IMR-90 (cell line): ENCODE measurements at regions not wholly inside any gene's neighbourhood (a gene's known extent, or its start where the extent isn't known, plus 50 kb on each side); places are given as distances from the start of the nearest gene placed in this dataset.

ENCODE experiments used
- ATAC-seq: fragments of 200-7000 bp; cut with Tn5 transposase; 2 replicates; pipeline ENCODE4 v1.9.1; 2020; ENCODE audit warnings: low read depth, mild to moderate bottlenecking, moderate library complexity
- BruUV-seq: library from RNA; stranded (reverse); fragments of 400-500 nt; replicated peaks from 2 replicates; lab custom pipeline; 2021; lab: Mats Ljungman, UMichigan
- CTCF ChIA-PET: fragments of 300-600 bp; formaldehyde crosslinking; extraction: SDS; loops from one replicate; lab custom pipeline; 2021; ENCODE audit warnings: antibody characterized with exemption; lab: Yijun Ruan, JAX
- POLR2A ChIA-PET: fragments of 300-600 bp; sonication (Branson Sonifier 250); formaldehyde crosslinking; loops from one replicate; lab custom pipeline; 2022; ENCODE audit warnings: antibody characterized with exemption; ENCODE audit not compliant: unreplicated experiment; lab: Charles Lee
- DNase-seq: peaks from one replicate; pipeline ENCODE4 v3.0.0; 2013
- H2AFZ ChIP-seq: replicated peaks from 2 replicates; pipeline ENCODE3; 2013; ENCODE audit warnings: low read length, mild to moderate bottlenecking; ENCODE audit not compliant: poor library complexity
- H2AK5ac ChIP-seq: 2 replicates; pipeline ENCODE4 v1.6.1; 2013; ENCODE audit warnings: low read depth, low read length, inconsistent platforms
- H2AK9ac ChIP-seq: replicated peaks from 2 replicates; pipeline ENCODE3; 2013; ENCODE audit warnings: mild to moderate bottlenecking, low read depth, low read length, moderate library complexity; ENCODE audit not compliant: poor library complexity
- H2BK120ac ChIP-seq: 2 replicates; pipeline ENCODE4 v1.6.1; 2013; ENCODE audit warnings: low read depth, low read length, inconsistent platforms
- H2BK15ac ChIP-seq: 3 replicates; pipeline ENCODE4 v1.6.1; 2013; ENCODE audit warnings: low read depth, low read length, inconsistent platforms
- H2BK20ac ChIP-seq: 2 replicates; pipeline ENCODE4 v1.6.1; 2013; ENCODE audit warnings: low read depth, mild to moderate bottlenecking, inconsistent platforms, low read length, moderate library complexity
- H2BK5ac ChIP-seq: 2 replicates; pipeline ENCODE4 v1.6.1; 2013; ENCODE audit warnings: mild to moderate bottlenecking, low read depth, low read length, inconsistent platforms; ENCODE audit not compliant: poor library complexity, severe bottlenecking
- H3K14ac ChIP-seq: replicated peaks from 2 replicates; pipeline ENCODE4 v1.6.1; 2013; ENCODE audit warnings: low read depth, low read length, inconsistent platforms
- H3K18ac ChIP-seq: 2 replicates; pipeline ENCODE4 v1.6.1; 2013; ENCODE audit warnings: low read depth, low read length, control low read depth
- H3K23ac ChIP-seq: 2 replicates; pipeline ENCODE4 v1.6.1; 2013; ENCODE audit warnings: low read depth, low read length, inconsistent platforms
- H3K27ac ChIP-seq: 2 replicates; pipeline ENCODE4 v1.5.1; 2013; ENCODE audit warnings: mild to moderate bottlenecking, control low read depth, low read length; ENCODE audit not compliant: insufficient read depth
- H3K27me3 ChIP-seq: 2 replicates; pipeline ENCODE4 v1.6.1; 2013; ENCODE audit warnings: low read length; ENCODE audit not compliant: control insufficient read depth, insufficient read depth
- H3K36me3 ChIP-seq: 2 replicates; pipeline ENCODE4 v1.6.1; 2013; ENCODE audit warnings: low read length, mixed read lengths; ENCODE audit not compliant: control insufficient read depth, insufficient read depth
- H3K4ac ChIP-seq: 2 replicates; pipeline ENCODE4 v1.6.1; 2013; ENCODE audit warnings: low read depth, low read length, inconsistent platforms
- H3K4me1 ChIP-seq: 2 replicates; pipeline ENCODE4 v1.6.1; 2013; ENCODE audit warnings: low read length, mixed read lengths; ENCODE audit not compliant: control insufficient read depth, insufficient read depth
- H3K4me2 ChIP-seq: 2 replicates; pipeline ENCODE4 v1.6.1; 2013; ENCODE audit warnings: low read depth, mild to moderate bottlenecking, control low read depth, low read length, moderate library complexity
- H3K4me3 ChIP-seq: 2 replicates; pipeline ENCODE4 v1.5.1; 2013; ENCODE audit warnings: low read depth, mild to moderate bottlenecking, control low read depth, low read length, moderate library complexity; ENCODE audit not compliant: insufficient read depth
- H3K56ac ChIP-seq: 2 replicates; pipeline ENCODE4 v1.6.1; 2013; ENCODE audit warnings: low read length, inconsistent platforms; ENCODE audit not compliant: insufficient read depth; ENCODE audit errors: extremely low read depth
- H3K79me1 ChIP-seq, 2 experiments: 2 replicates each; pipeline ENCODE4 v1.6.1; 2013; ENCODE audit warnings: low read length in 2 of 2, inconsistent platforms in 1 of 2, low read depth in 1 of 2
- H3K9ac ChIP-seq: 2 replicates; pipeline ENCODE4 v1.6.1; 2013; ENCODE audit warnings: low read depth, low read length, control low read depth
- H3K9me1 ChIP-seq: 2 replicates; pipeline ENCODE4 v1.6.1; 2013; ENCODE audit warnings: low read length, inconsistent platforms; ENCODE audit not compliant: insufficient read depth
- H3K9me3 ChIP-seq: 2 replicates; pipeline ENCODE4 v1.6.1; 2013; ENCODE audit warnings: low read length; ENCODE audit not compliant: control insufficient read depth, insufficient read depth
- H4K20me1 ChIP-seq: 2 replicates; pipeline ENCODE4 v1.6.1; 2013; ENCODE audit warnings: low read length, inconsistent platforms; ENCODE audit not compliant: insufficient read depth
- H4K5ac ChIP-seq: 2 replicates; pipeline ENCODE4 v1.6.1; 2013; ENCODE audit warnings: mild to moderate bottlenecking, low read depth, low read length, control low read depth
- H4K8ac ChIP-seq, 2 experiments: 2 replicates each; pipeline ENCODE4 v1.6.1; 2013; ENCODE audit warnings: low read depth in 2 of 2, low read length in 2 of 2, control low read depth in 1 of 2, inconsistent platforms in 1 of 2
- H4K91ac ChIP-seq: 2 replicates; pipeline ENCODE4 v1.6.1; 2013; ENCODE audit warnings: low read depth, low read length, inconsistent platforms; ENCODE audit not compliant: insufficient read depth
- BHLHE40 ChIP-seq: fragments of 150-350 bp; IDR thresholded peaks from 2 replicates; pipeline ENCODE4 v1.6.1; 2016; ENCODE audit warnings: mild to moderate bottlenecking, low read depth, low read length
- CEBPB ChIP-seq: IDR thresholded peaks from 2 replicates; pipeline ENCODE4 v1.6.1; 2012; ENCODE audit warnings: low read depth, low read length, improper control_type of control experiment
- CHD1 ChIP-seq: IDR thresholded peaks from 2 replicates; pipeline ENCODE4 v1.6.1; 2012; ENCODE audit warnings: low read depth, low read length, improper control_type of control experiment
- FOS ChIP-seq: fragments of 150-350 bp; IDR thresholded peaks from 2 replicates; pipeline ENCODE4 v1.6.1; 2016; ENCODE audit warnings: low read depth, low read length
- MAFK ChIP-seq: IDR thresholded peaks from 2 replicates; pipeline ENCODE4 v1.6.1; 2012; ENCODE audit warnings: low read depth, low read length, improper control_type of control experiment
- MAZ ChIP-seq: IDR thresholded peaks from 2 replicates; pipeline ENCODE4 v1.6.1; 2012; ENCODE audit warnings: low read depth, mild to moderate bottlenecking, low read length, improper control_type of control experiment, moderate library complexity, borderline replicate concordance
- MXI1 ChIP-seq: IDR thresholded peaks from 2 replicates; pipeline ENCODE4 v1.6.1; 2012; ENCODE audit warnings: low read depth, mild to moderate bottlenecking, low read length, moderate library complexity, borderline replicate concordance
- RAD21 ChIP-seq: IDR thresholded peaks from 2 replicates; pipeline ENCODE4 v1.6.1; 2012; ENCODE audit warnings: low read length, improper control_type of control experiment
- RCOR1 ChIP-seq: IDR thresholded peaks from 2 replicates; pipeline ENCODE4 v1.6.1; 2012; ENCODE audit warnings: mild to moderate bottlenecking, low read length, improper control_type of control experiment; ENCODE audit not compliant: insufficient replicate concordance
- RFX5 ChIP-seq: IDR thresholded peaks from 2 replicates; pipeline ENCODE4 v1.8.0; 2012; ENCODE audit warnings: low read depth, mild to moderate bottlenecking, low read length, moderate library complexity
- SMC3 ChIP-seq: fragments of 150-350 bp; IDR thresholded peaks from 2 replicates; pipeline ENCODE4 v1.6.1; 2016; ENCODE audit warnings: low read depth, mild to moderate bottlenecking, antibody characterized with exemption, low read length, moderate library complexity
- WGBS, 2 experiments: methylation state at CpG; one replicate each; pipeline versions ENCODE4 v1.1.5 to v1.1.7; 2013; ENCODE audit warnings: missing lambda C conversion rate in 2 of 2; ENCODE audit not compliant: insufficient read length in 1 of 2; ENCODE audit errors: extremely low coverage in 2 of 2; 5-methylcytosine and 5-hydroxymethylcytosine counted together
- dilution Hi-C: fragments of 300-500 bp; cut with HindIII; formaldehyde crosslinking; loops from one replicate; pipeline ENCODE4 v1.14.3; 2018; ENCODE audit warnings: low sequenced_read_pairs; ENCODE audit not compliant: unreplicated experiment
- in situ Hi-C: fragments of 300-500 bp; cut with MboI; formaldehyde crosslinking; loops from 3 replicates; pipeline ENCODE4 v1.14.3; 2019; ENCODE audit warnings: low sequenced_read_pairs, inconsistent platforms, mixed read lengths
- intact Hi-C: fragments of 100-400 bp; cut with micrococcal nuclease; formaldehyde crosslinking; loops from 2 replicates; pipeline ENCODE4 v1.10.0; 2022
- TF ChIP-seq, protein P1 (sequence below): fragments of 150-350 bp; IDR thresholded peaks from 2 replicates; pipeline ENCODE4 v1.6.1; 2017; ENCODE audit warnings: mild to moderate bottlenecking, antibody characterized with exemption, low read length, low read depth
- TF ChIP-seq, protein P2 (sequence below): conservative IDR thresholded peaks from 2 replicates; pipeline ENCODE4 v1.5.1; 2012; ENCODE audit warnings: mild to moderate bottlenecking, low read depth, low read length, improper control_type of control experiment

DNA sequence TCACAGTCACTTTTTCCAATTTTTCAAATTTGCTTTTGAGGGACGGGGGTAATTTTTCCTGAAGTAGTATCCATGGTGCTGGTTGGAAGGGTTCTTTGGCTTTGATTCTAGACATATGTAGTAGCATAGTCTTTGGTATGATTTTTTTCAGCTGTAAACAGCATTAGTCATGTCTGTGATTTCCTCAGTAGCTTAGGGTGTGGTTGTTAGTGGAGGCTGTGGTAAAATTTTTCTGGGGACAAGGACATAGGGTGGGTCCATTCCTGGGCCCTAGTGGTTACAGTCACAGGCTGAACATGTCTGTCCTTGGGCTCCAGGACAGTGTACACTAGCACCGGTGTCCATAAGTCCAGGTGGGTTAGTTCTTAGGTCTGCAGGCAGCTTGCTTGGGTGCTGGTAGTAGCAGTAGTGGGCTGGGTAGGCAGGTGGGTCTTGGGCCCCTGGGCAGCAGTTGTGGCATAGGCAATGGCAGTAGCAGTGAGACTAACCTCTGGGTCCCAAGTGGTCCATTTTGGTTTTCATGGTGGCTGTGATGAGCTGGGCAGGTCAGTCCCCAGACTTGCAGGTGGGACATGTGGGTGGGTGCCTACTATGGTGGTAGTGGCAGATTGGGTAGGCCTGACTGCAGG is 100.0 kb upstream of the CXCL14 start:
- H3K23ac ChIP-seq, result no peak overlapping the region
- no peaks in the 10 kb centered on the region for H3K36me3 ChIP-seq
- H3K56ac ChIP-seq, result no peak overlapping the region
- intact Hi-C loops (no loop called here), dilution Hi-C loops (no loop called here), in situ Hi-C loops (no loop called here)
- H3K9me1 ChIP-seq, result no peaks in the 10 kb centered on the region
- H3K27me3 ChIP-seq, result no peaks in the 10 kb centered on the region
- H3K4me3 ChIP-seq, result no peak overlapping the region
- H3K4me1 ChIP-seq, result no peaks in the 10 kb centered on the region
- TF ChIP-seq MAZ, result no peak
- no peak for TF ChIP-seq CHD1
- no peak for TF ChIP-seq RFX5
- no peak for TF ChIP-seq RCOR1
- TF ChIP-seq BHLHE40, result no peak
- TF ChIP-seq, protein P1, sequence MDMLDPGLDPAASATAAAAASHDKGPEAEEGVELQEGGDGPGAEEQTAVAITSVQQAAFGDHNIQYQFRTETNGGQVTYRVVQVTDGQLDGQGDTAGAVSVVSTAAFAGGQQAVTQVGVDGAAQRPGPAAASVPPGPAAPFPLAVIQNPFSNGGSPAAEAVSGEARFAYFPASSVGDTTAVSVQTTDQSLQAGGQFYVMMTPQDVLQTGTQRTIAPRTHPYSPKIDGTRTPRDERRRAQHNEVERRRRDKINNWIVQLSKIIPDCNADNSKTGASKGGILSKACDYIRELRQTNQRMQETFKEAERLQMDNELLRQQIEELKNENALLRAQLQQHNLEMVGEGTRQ, result no peak
- TF ChIP-seq MXI1, result no peak
- TF ChIP-seq, protein P2, sequence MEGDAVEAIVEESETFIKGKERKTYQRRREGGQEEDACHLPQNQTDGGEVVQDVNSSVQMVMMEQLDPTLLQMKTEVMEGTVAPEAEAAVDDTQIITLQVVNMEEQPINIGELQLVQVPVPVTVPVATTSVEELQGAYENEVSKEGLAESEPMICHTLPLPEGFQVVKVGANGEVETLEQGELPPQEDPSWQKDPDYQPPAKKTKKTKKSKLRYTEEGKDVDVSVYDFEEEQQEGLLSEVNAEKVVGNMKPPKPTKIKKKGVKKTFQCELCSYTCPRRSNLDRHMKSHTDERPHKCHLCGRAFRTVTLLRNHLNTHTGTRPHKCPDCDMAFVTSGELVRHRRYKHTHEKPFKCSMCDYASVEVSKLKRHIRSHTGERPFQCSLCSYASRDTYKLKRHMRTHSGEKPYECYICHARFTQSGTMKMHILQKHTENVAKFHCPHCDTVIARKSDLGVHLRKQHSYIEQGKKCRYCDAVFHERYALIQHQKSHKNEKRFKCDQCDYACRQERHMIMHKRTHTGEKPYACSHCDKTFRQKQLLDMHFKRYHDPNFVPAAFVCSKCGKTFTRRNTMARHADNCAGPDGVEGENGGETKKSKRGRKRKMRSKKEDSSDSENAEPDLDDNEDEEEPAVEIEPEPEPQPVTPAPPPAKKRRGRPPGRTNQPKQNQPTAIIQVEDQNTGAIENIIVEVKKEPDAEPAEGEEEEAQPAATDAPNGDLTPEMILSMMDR, result no peak
- TF ChIP-seq FOS, result no peak
- no peak for TF ChIP-seq SMC3
- no peak for TF ChIP-seq RAD21
- no peak for TF ChIP-seq CEBPB
- TF ChIP-seq MAFK, result no peak
- no peak overlapping the region for H2AK9ac ChIP-seq
- H2BK20ac ChIP-seq, result no peak overlapping the region
- H3K9ac ChIP-seq, result no peak overlapping the region
- H4K20me1 ChIP-seq, result no peaks in the 10 kb centered on the region
- no peak overlapping the region for H2BK15ac ChIP-seq
- H4K5ac ChIP-seq, result no peak overlapping the region
- no peak overlapping the region for H4K8ac ChIP-seq
- no peaks in the 10 kb centered on the region for H3K79me1 ChIP-seq
- H3K27ac ChIP-seq, result no peak overlapping the region
- H2BK120ac ChIP-seq, result no peak overlapping the region
- POLR2A ChIA-PET, result no interaction called here
- no peak overlapping the region for H3K4me2 ChIP-seq
- no peaks in the 10 kb centered on the region for H3K9me3 ChIP-seq
- CTCF ChIA-PET, result interaction anchor here (0.7 kb wide), 1 partner anchor 12 kb away, joined by 3 read pairs; no protein-coding TSS in a partner anchor
- H4K91ac ChIP-seq, result no peak overlapping the region
- WGBS, 2 experiments, result no CpG with 5 or more reads among the region's 2 CpGs
- H3K14ac ChIP-seq, result no peak overlapping the region
- no peak overlapping the region for H3K4ac ChIP-seq
- DNase-seq, result no peak
- no peak overlapping the region for H2AFZ ChIP-seq
- H3K18ac ChIP-seq, result no peak overlapping the region
- BruUV-seq, result no TSS peak
- H2BK5ac ChIP-seq, result no peak overlapping the region
- no peak for ATAC-seq
- H2AK5ac ChIP-seq, result no peak overlapping the region
